AG10803 (cell line): ENCODE measurements at regions not wholly inside any gene's neighbourhood (a gene's known extent, or its start where the extent isn't known, plus 50 kb on each side); places are given as distances from the start of the nearest gene placed in this dataset.
"Not testable (repeated sequence)": the region's sequence is repeated elsewhere in the genome, so short reads cannot be mapped to it uniquely, and the experiment has no call there.

Source experiments
- DNase-seq: peaks from one replicate; pipeline ENCODE4 v3.0.0; 2010; ENCODE audit warnings: low read depth
- H3K4me3 ChIP-seq: 2 replicates; pipeline ENCODE4 v1.5.1; 2011; ENCODE audit warnings: mild to moderate bottlenecking, low read length, control low read depth
- CTCF ChIP-seq: conservative IDR thresholded peaks from 2 replicates; pipeline ENCODE4 v1.5.1; 2011; ENCODE audit warnings: mild to moderate bottlenecking, low read length, control low read depth, inconsistent platforms

GRCh38 chr6:168374051-168374502 is 54.5 kb upstream of the DACT2 start:
- TF ChIP-seq CTCF, result no peak
- H3K4me3 ChIP-seq, result no peak overlapping the region
- no peak for DNase-seq

GRCh38 chr6:168374541-168375071 is 55.0 kb upstream of the DACT2 start:
- no peak overlapping the region for H3K4me3 ChIP-seq
- no peak for TF ChIP-seq CTCF
- no peak for DNase-seq

GRCh38 chr6:168376120-168376519 is 56.5 kb upstream of the DACT2 start:
- DNase-seq, result no peak
- no peak overlapping the region for H3K4me3 ChIP-seq

GRCh38 chr6:168376811-168377483 is 57.4 kb upstream of the DACT2 start:
- TF ChIP-seq CTCF, result no peak
- no peak overlapping the region for H3K4me3 ChIP-seq
- DNase-seq, result no peak

More at GRCh38 chr6:168376120-168376519, 56.5 kb upstream of the DACT2 start:
- TF ChIP-seq CTCF, result no peak

GRCh38 chr6:168377484-168377855 is 57.9 kb upstream of the DACT2 start:
- no peak for DNase-seq
- no peak overlapping the region for H3K4me3 ChIP-seq
- no peak for TF ChIP-seq CTCF

- H3K4me3 ChIP-seq, result no peak overlapping the region
- no peak for TF ChIP-seq CTCF
- no peak for DNase-seq
Observed at GRCh38 chr6:168377856-168378832, 58.6 kb upstream of the DACT2 start.

GRCh38 chr6:168379579-168379978 is 60.0 kb upstream of the DACT2 start:
- DNase-seq, H3K4me3 ChIP-seq: not testable (repeated sequence)

- H3K4me3 ChIP-seq, DNase-seq: not testable (repeated sequence)
Observed at GRCh38 chr6:168380166-168380955, 60.6 kb upstream of the SMOC2 start.
